Keratinocyte (primary cell): ENCODE measurements at regions not wholly inside any gene's neighbourhood (a gene's known extent, or its start where the extent isn't known, plus 50 kb on each side); places are given as distances from the start of the nearest gene placed in this dataset.

Experiments
- DNase-seq: peaks from one replicate; pipeline ENCODE4 v3.0.0-alpha.2; 2011; ENCODE audit warnings: low read depth, missing footprints, low spot score
- FAIRE-seq: peaks from 2 replicates; lab custom pipeline; 2011; peaks lifted over from hg19 to GRCh38; lab: Jason Lieb, UNC
- H2AFZ ChIP-seq: 2 replicates; pipeline ENCODE4 v1.6.0; 2012; ENCODE audit warnings: low read length, control low read depth, inconsistent platforms; ENCODE audit not compliant: control insufficient read depth
- H3K27ac ChIP-seq: 2 replicates; pipeline ENCODE4 v1.5.1; 2011; ENCODE audit warnings: low read length; ENCODE audit not compliant: control insufficient read depth, insufficient read depth
- H3K27me3 ChIP-seq: 3 replicates; pipeline ENCODE4 v1.6.0; 2011; ENCODE audit warnings: low read length; ENCODE audit not compliant: control insufficient read depth, insufficient read depth; ENCODE audit errors: extremely low read depth
- H3K36me3 ChIP-seq, 2 experiments: 2 replicates in 1 of 2; 3 replicates in 1 of 2; pipeline ENCODE4 v1.5.1; 2011; ENCODE audit warnings: low read length in 2 of 2, mild to moderate bottlenecking in 1 of 2; ENCODE audit not compliant: control insufficient read depth in 2 of 2, insufficient read depth in 2 of 2; ENCODE audit errors: extremely low read depth in 1 of 2
- H3K4me1 ChIP-seq: 3 replicates; pipeline ENCODE4 v1.5.1; 2011; ENCODE audit warnings: low read length; ENCODE audit not compliant: control insufficient read depth, insufficient read depth; ENCODE audit errors: extremely low read depth
- H3K4me2 ChIP-seq: 3 replicates; pipeline ENCODE4 v1.6.0; 2011; ENCODE audit warnings: low read depth, low read length; ENCODE audit not compliant: control insufficient read depth, insufficient read depth; ENCODE audit errors: extremely low read depth
- H3K4me3 ChIP-seq, 3 experiments: fragments of 200-600 bp in 1 of 3; sonication (generic) in 1 of 3; 2 replicates in 2 of 3; 3 replicates in 1 of 3; pipeline ENCODE4 v1.5.1; 2011 to 2016; ENCODE audit warnings: low read length in 3 of 3, mild to moderate bottlenecking in 3 of 3, control low read depth in 2 of 3, inconsistent platforms in 1 of 3, low read depth in 1 of 3, mixed read lengths in 1 of 3, mixed run types in 1 of 3, moderate library complexity in 1 of 3; ENCODE audit not compliant: control insufficient read depth in 2 of 3, insufficient read depth in 2 of 3; ENCODE audit errors: extremely low read depth in 1 of 3
- H3K79me2 ChIP-seq: 2 replicates; pipeline ENCODE4 v1.6.0; 2012; ENCODE audit warnings: low read length; ENCODE audit not compliant: control insufficient read depth, insufficient read depth
- H3K9ac ChIP-seq: 3 replicates; pipeline ENCODE4 v1.6.0; 2011; ENCODE audit warnings: low read length; ENCODE audit not compliant: control insufficient read depth, insufficient read depth; ENCODE audit errors: extremely low read depth
- H3K9me1 ChIP-seq: 3 replicates; pipeline ENCODE4 v1.6.0; 2011; ENCODE audit warnings: low read length; ENCODE audit not compliant: control insufficient read depth, insufficient read depth; ENCODE audit errors: extremely low read depth
- H3K9me3 ChIP-seq: 2 replicates; pipeline ENCODE4 v1.5.1; 2012; ENCODE audit warnings: low read depth, low read length; ENCODE audit not compliant: control insufficient read depth
- H4K20me1 ChIP-seq: 3 replicates; pipeline ENCODE4 v1.6.0; 2011; ENCODE audit warnings: low read length; ENCODE audit not compliant: control insufficient read depth, insufficient read depth; ENCODE audit errors: extremely low read depth
- CTCF ChIP-seq, 3 experiments: IDR thresholded peaks in 1 of 3; conservative IDR thresholded peaks in 1 of 3; optimal IDR thresholded peaks in 1 of 3; 2 replicates in 2 of 3; 3 replicates in 1 of 3; pipeline versions ENCODE3 to v1.5.1; 2011; ENCODE audit warnings: low read length in 3 of 3, mild to moderate bottlenecking in 3 of 3, moderate library complexity in 2 of 3, control low read depth in 1 of 3, inconsistent platforms in 1 of 3; ENCODE audit not compliant: insufficient read depth in 2 of 3; ENCODE audit errors: extremely low read depth in 1 of 3
- EZH2 ChIP-seq: IDR thresholded peaks from one replicate; pipeline ENCODE4 v1.6.1; 2012; ENCODE audit warnings: inconsistent platforms, mild to moderate bottlenecking, low read length, moderate library complexity
- dilution Hi-C: fragments of 300-500 bp; cut with MboI; formaldehyde crosslinking; loops from one replicate; pipeline ENCODE4 v1.7.0; 2020; ENCODE audit warnings: low sequenced_read_pairs; ENCODE audit not compliant: extremely low pct_ligation_motif_present

- Histone ChIP-seq H3K4me2 (no peak overlapping the region), H3K9me3 (no peaks in the 10 kb centered on the region), H3K27me3 (no peaks in the 10 kb centered on the region), H3K79me2 (no peaks in the 10 kb centered on the region), H3K4me1 (no peaks in the 10 kb centered on the region), H3K4me3 (no peak overlapping the region), H2AFZ (no peak overlapping the region), H3K9me1 (no peaks in the 10 kb centered on the region), H3K36me3 (no peaks in the 10 kb centered on the region), H3K27ac (no peak overlapping the region), H3K9ac (no peak overlapping the region), H4K20me1 (no peaks in the 10 kb centered on the region)
- FAIRE-seq, result no peak
- TF ChIP-seq CTCF (optimal IDR thresholded peaks at IDR 0.05 in 1 of 3, IDR thresholded peaks at IDR 0.05 in 1 of 3, conservative IDR thresholded peaks at IDR 0.05 in 1 of 3; ENCODE audit: extremely low read depth in 1 of 3, insufficient read depth in 2 of 3, low read length in 3 of 3), result no peak
- no peak for TF ChIP-seq EZH2
- dilution Hi-C loops, result no loop called here
- no peak for DNase-seq
Measured at GRCh38 chr4:179195887-179196286, 1753.7 kb upstream of the AGA start.

DNA sequence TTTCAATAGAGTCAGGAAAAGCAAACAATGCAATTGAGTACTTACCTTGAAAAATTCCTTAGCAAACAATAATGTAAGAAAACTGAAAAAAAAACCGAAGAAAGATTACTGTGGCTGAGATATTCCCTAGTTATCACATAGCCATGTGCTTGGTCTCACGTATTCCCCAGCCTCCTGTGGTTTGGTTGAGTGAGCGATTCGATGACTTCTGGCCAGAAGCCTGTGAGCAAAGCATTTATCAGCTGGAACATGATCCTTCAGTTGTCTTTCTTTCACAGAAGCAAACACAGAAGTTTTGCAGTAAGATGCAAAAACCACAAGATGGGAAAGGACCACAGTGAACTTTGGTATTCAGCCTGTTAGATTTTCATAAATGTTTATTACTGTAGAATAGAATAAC is 1754.3 kb upstream of the AGA start:
- H2AFZ ChIP-seq, result no peak overlapping the region
- no peak for TF ChIP-seq CTCF (optimal IDR thresholded peaks at IDR 0.05 in 1 of 3, IDR thresholded peaks at IDR 0.05 in 1 of 3, conservative IDR thresholded peaks at IDR 0.05 in 1 of 3; ENCODE audit: extremely low read depth in 1 of 3, insufficient read depth in 2 of 3, low read length in 3 of 3)
- no peak for TF ChIP-seq EZH2
- no peak overlapping the region for H3K27ac ChIP-seq
- H3K36me3 ChIP-seq, result no peaks in the 10 kb centered on the region
- FAIRE-seq (no peak), DNase-seq (no peak)
- no peaks in the 10 kb centered on the region for H3K27me3 ChIP-seq
- dilution Hi-C loops, result no loop called here
- H3K9ac ChIP-seq, result no peak overlapping the region
- H3K9me1 ChIP-seq, result no peaks in the 10 kb centered on the region
- H3K4me3 ChIP-seq, result no peak overlapping the region
- no peak overlapping the region for H3K4me2 ChIP-seq
- no peaks in the 10 kb centered on the region for H3K9me3 ChIP-seq
- H3K79me2 ChIP-seq, result no peaks in the 10 kb centered on the region
- no peaks in the 10 kb centered on the region for H4K20me1 ChIP-seq
- H3K4me1 ChIP-seq, result no peaks in the 10 kb centered on the region
